GM19468 (cell line): ENCODE measurements at regions not wholly inside any gene's neighbourhood (a gene's known extent, or its start where the extent isn't known, plus 50 kb on each side); places are given as distances from the start of the nearest gene placed in this dataset.
"Not testable (repeated sequence)": the region's sequence is repeated elsewhere in the genome, so short reads cannot be mapped to it uniquely, and the experiment has no call there.

Experiments
- ATAC-seq: cut with Tn5 transposase; IDR thresholded peaks from one replicate; pipeline ENCODE4 v1.9.1; 2021; ENCODE audit warnings: mild to moderate bottlenecking, moderate library complexity, moderate number of reproducible peaks; ENCODE audit not compliant: unreplicated experiment; ENCODE audit errors: extremely low read depth

DNA sequence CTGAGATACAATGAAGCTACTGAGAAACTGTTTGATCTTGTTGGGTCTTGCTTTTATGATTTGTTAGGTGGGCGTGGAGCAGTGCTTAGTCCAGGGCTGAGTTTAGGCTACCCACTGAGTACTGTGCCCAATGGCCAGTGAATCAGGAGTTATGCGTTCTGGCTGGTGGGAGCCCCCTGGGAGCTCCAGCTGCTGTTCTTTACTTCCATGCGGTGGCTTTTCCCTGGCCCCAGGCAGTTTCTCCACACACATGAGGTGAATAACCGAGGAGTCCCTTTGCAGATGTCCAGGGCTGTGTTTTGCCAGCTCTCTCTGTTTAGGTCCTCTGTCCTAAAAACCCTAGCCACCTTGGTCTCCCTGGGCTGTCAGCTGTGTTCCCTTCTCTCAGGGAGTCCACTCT, 106.5 kb downstream of the KLF13 start:
- ATAC-seq: no peak

GRCh38 chr15:31433574-31433973, 106.9 kb downstream of the KLF13 start:
- no peak for ATAC-seq

- ATAC-seq: no peak
Measured at GRCh38 chr15:31434275-31434587, 107.6 kb downstream of the KLF13 start.

DNA sequence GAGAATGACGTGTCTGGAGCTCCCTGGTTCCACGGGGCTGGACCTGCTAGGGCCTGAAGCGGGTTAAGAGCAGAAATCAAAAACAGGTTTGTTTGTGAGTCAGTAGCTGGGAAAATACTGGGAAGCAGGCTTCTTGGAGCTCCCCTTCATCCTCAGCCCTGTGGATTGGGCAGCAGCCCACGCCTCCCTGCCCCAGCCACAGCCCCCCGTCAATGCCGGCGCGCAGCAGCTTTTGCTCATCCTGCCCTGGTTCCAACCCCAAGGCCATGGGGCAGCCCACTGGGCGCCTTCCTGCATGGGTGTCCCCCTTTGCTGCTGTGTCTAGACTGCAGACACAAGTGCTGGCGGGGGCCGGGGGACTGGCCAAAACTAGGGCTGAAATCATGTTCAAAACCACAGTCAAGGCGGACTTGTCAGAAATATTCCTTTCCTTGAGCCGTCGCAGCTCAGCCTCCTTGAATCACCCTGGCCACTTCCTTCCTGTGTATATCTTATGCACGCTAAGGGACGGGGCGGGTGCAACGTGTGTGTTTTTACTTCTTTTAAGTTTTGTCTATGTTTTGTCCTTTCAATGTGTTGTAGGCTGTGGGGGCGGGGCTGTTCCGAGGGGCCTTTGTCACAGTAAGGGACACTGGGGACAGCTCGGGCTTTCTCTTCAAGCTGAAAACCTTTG, 108.1 kb downstream of the KLF13 start:
- peak; percentile 15 for ATAC-seq

GRCh38 chr15:31435261-31435911, 108.8 kb downstream of the KLF13 start:
- peak; percentile 42 for ATAC-seq

DNA sequence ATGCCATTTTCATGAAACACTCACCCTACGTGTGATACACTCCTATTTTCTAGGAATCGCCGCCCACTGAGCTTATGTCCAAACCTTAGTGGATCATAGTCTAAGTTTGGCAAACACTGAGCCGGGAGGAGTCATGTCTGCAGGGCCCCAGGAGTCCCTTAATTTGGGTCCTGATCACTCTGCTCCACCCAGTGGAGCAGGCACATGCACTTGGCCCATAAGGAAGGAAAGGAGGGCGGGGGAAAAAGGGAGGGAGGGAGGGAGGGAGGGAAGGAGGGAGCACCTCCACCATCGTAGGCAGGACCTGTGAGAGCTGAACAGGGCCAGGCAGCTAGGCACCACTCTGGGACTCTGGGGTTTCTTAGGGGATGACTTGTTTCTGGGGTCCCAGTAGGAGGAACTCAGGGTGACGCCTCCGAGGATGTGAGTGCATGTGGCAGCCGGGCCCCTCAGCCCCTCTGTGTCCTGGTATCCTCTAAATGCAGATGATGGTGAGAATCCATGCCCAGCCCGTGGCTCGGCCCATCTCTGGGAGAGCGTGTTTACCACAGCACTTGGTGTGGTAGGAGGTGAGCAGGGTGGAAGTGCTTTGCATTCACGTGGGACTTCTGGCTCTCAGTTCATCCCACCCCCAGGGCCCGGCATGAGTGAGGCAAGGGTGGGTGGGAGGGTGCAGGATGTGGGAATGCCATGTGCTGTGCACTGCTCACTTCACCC, 109.4 kb downstream of the KLF13 start:
- ATAC-seq: no peak

DNA sequence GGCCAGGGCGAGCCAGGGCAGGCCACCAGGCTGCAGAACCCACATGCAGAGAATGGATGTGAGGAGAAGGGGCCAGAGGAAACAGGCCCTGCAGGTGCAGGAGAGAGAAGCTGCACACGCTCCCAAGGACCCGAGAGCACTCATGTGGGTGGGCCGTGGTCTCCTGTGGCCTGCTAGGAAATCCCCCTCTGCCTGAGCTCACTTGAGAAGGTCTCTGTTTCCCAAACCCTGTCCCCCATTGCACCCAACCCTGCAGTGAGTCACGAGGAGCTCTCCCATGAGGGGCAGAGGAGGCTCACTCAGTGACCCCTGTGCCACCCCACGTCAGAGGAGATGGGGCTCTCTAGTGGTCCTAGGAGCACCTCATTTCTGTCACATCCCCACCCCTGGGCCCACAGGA, 111.1 kb downstream of the KLF13 start:
- ATAC-seq: no peak

GRCh38 chr15:31438601-31439265, 112.1 kb downstream of the KLF13 start:
- no peak for ATAC-seq

GRCh38 chr15:31439328-31439727, 112.7 kb downstream of the KLF13 start:
- ATAC-seq: no peak

GRCh38 chr15:31440216-31440615, 113.6 kb downstream of the KLF13 start:
- not testable (repeated sequence) for ATAC-seq

DNA sequence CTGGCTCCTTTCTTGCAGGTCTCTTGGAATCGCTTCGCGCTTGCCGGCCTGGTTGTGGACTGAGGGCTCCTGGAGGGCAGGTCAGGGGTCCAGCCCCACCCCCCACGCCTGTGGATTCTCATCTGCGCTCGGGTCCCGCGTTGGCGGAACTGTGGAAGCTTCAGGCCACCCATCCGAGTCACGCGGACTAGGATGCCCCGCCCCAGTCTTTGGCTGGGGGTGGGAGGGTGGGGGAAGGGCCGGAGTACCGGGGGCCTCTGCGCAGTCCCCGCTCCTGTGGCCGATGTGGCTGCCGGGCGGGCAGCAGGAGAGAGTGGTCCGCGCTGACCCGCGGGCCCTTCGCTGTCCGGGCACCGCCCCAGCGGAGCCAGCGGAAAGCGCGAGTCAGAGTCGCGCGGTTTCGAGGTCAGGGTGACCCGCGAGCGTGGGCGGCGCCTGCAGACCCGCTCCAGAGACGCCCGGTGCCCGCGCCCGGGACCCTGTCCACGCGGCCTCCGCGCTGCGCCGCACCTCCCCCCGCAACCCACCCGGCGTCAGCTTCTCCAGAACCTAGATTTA, 114.2 kb downstream of the KLF13 start:
- ATAC-seq: no peak

DNA sequence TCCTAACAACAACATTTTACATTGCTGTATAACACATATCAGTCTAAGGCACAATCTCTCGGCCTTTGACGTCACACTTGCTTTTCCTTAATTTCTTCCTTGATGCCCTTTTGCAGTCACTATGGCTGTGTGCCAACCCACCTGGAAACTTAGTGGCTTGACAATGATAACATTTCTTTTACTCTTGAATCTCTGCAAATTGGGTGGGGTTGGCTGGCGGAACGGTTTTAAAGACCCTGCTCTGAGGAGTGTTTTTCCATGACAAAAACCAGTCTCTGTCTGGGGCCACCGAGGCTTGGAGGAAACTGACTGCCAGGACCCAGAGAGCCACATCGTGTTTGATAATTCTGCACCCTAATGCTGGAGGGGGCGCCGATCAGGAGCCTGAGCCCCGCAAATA, 115.6 kb downstream of the KLF13 start:
- ATAC-seq: no peak

DNA sequence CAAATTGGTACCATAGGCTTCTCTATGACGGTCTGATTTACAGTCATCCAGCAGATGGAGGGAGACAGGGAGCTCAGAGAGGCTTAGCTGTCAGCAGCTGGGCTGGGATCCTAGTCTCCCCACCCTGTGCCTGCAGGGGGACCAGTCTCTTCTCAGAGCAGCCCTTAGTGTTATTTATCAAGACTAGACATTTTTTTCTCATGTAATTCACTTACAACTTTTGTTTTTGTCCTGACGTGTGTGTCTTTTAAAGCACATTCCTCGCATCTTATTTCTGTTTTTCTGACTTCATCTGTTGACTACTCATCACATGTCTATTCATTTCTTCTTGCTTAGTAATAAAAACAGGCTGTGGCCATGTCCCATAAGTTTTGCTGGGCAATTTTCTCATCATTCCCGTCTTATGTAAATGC, 116.1 kb downstream of the KLF13 start:
- ATAC-seq: no peak

GRCh38 chr15:31444844-31445243, 118.2 kb downstream of the KLF13 start:
- ATAC-seq: no peak

DNA sequence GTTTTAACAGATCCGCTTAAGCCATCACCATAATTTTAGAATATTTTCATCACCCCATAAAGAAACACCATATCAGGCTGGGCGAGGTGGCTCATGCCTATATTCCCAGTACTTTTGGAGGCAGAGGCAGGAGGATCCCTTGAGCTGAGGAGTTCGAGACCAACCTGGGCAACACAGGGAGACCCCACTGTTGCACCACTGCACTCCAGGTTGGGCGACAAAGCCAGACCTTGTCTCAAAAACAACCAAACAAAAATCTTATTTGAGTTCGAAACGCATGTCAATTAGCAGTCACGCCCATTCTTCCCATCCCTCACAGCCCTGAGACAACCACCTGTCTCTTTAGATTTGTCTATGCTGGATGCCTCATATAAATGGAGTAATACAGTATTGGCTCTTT, 119.9 kb downstream of the KLF13 start:
- no peak for ATAC-seq

DNA sequence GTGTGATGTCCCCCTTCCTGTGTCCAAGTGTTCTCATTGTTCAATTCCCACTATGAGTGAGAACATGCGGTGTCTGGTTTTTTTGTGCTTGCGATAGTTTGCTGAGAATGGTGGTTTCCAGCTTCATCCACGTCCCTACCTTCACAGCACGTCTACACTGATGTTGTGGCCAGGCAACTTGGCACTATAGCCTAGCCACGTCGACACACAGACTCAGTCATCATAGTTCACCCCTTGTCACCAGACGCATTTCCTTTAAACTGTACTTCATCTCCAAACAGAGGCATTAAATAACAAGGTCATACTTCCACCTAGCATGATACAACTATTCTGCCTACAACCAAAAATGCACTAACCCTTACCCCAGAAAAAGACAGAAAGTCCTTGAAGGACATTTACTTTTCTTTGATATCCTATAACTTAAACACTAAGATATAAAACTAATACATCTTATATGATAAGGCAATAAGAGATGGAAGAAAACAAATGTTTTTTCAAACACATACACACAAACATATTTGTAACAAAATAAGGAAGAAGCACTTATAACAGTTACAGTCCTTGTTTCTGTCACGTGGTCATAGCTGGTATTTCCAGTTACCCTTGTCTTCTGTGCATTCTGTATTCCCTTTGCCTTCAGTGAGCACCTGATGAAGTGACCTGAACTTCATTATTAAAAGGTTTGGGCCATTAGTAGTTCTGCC, 121.4 kb downstream of the KLF13 start:
- ATAC-seq: no peak

DNA sequence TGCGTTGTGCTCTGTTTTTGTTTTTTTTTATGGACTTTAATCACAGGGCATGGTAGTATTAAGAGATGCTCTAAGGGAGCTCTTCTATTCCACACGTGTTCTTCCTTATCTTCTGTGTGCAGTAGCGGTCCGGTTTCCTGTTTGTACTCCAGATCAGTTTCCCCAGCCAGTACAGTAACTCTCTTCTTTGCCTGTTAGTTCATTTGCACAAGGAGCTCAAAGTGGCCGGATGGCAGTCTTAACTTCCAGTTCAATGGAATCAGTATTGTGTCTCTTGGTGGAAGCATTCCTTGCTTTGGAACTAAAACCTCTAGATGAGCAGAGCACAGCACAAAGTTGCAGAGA, 122.0 kb downstream of the KLF13 start:
- ATAC-seq: no peak

DNA sequence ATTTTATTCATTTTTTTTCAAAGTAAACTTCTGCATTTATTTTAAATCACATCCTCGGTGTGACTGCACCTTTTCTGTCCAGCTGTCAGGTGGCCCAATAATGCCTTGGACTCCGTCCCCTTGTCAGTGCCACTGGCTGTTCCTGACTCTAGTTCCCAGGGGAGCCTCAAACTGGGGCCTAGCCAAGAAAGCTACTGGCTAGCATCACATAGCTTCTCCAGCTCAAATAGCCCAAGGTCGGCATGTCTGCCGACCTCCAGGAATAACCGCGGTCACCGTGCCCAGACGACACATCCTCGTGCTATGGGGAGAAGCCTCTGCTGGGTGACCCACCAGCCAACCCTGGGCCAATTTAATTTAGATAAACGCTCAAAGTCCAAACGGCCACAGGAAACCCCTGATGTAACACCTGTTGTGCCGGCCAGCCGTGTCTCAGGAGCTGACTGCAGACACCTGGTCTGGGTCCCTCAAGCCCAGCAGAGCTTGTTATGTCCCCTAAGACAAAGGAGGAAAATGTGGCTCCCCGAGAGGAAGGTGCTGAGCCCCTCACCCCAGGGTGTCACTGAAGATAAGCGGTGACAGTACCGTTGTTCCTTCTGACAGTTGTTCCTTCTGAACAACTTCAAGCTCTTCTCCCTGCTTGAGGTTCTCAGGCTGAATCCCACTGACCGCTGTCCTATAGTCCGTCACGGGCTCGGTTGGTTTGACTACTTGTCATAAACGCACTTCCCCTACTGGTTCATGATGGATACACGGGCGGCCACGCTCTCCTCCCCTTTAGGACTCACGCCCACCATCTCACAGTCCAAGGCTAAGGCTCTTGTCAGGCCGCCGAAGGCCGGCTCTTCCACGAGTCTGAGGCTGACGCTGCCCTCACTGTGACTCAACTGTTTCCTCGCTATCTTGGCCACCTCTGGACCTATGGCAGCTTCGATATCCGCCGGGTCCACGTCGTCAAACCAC, 126.2 kb downstream of the KLF13 start:
- no peak for ATAC-seq
